ENCODE measurements at regions not wholly inside any gene's neighbourhood (a gene's known extent, or its start where the extent isn't known, plus 50 kb on each side); places are given as distances from the start of the nearest gene placed in this dataset.

DNA sequence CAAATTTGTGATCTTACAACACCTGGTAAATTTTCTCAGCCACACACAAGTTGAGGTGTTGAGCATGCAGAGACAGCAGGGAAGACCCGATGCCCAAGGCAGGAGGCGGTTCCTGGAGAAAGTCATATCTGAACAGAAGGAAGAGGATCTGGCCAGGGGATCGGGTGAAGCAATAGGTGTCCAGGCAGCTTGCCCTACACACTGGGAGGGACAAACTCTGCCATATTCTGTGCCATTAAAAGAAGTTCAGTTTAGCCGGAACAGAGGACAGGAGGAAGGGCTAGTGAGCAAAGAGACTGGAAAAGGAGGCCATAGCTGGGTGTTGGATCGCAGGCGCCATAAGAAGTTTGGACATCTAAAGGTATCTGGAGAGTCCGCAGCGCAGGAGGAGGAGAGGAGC is 76.5 kb downstream of the TMPRSS5 start:
- Histone ChIP-seq H3K4me1 (ENCODE audit: control insufficient read depth, insufficient read depth, low read length) (no peaks in the 10 kb centered on the region), H3K4me3 (no peak overlapping the region), H3K27me3 (replicated peaks in 1 of 2; ENCODE audit: control insufficient read depth in 2 of 2, insufficient read depth in 2 of 2, low read length in 1 of 2) (peaks cover 1 to 2% of the 10 kb centered on the region in 2 experiments; a peak in 3 of 4 replicates), H3K27ac (ENCODE audit: control insufficient read depth, insufficient read depth) (no peak overlapping the region), H3K9ac (ENCODE audit: control insufficient read depth, insufficient read depth, low read length) (no peak overlapping the region), H2AFZ (ENCODE audit: control insufficient read depth, low read depth, low read length) (no peak overlapping the region), H4K20me1 (ENCODE audit: control insufficient read depth, insufficient read depth) (no peaks in the 10 kb centered on the region), H3K4me2 (ENCODE audit: control insufficient read depth, insufficient read depth) (no peak overlapping the region), H3K36me3 (ENCODE audit: control insufficient read depth in 2 of 2, insufficient read depth in 2 of 2, low read length in 1 of 2) (no peaks in the 10 kb centered on the region), H3K79me2 (ENCODE audit: control insufficient read depth, insufficient read depth, low read length) (no peaks in the 10 kb centered on the region), H3K9me3 (replicated peaks; ENCODE audit: control insufficient read depth, insufficient read depth, low read length) (no peaks in the 10 kb centered on the region)
- no TSS peak for BruUV-seq (replicated peaks)
- ChIA-PET POLR2A (no interaction called here), CTCF (interaction anchor here (0.6 kb wide), 1 partner anchor 57 kb away, joined by 3 read pairs; no protein-coding TSS in a partner anchor), SMC1A (ENCODE audit: uncharacterized antibody, unreplicated experiment) (interaction anchor here (0.9 kb wide), 1 partner anchor 18 kb away, joined by 4 read pairs; no protein-coding TSS in a partner anchor), RAD21 (ENCODE audit: unreplicated experiment) (no interaction called here)
- in situ Hi-C loops (cut with MboI) (no loop called here), intact Hi-C loops (cut with micrococcal nuclease; ENCODE audit: unreplicated experiment) (no loop called here)
- DNase-seq (ENCODE audit: low read depth, low spot score) (no peak), FAIRE-seq (no peak), ATAC-seq (no peak)
- 43% methylated on average over 8 of the region's 8 CpGs for WGBS (ENCODE audit: insufficient coverage, insufficient replicate concordance, low lambda C conversion rate, missing lambda C conversion rate)
- TF ChIP-seq, protein P1, sequence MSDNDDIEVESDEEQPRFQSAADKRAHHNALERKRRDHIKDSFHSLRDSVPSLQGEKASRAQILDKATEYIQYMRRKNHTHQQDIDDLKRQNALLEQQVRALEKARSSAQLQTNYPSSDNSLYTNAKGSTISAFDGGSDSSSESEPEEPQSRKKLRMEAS (IDR thresholded peaks at IDR 0.05; ENCODE audit: low read depth, low read length), result no peak
- TF ChIP-seq NBN (IDR thresholded peaks at IDR 0.05) (no peak), EP300 (IDR thresholded peaks at IDR 0.05; ENCODE audit: borderline replicate concordance in 1 of 2, control insufficient read depth in 1 of 2, low read depth in 2 of 2, low read length in 2 of 2) (no peak), GATAD2B (conservative IDR thresholded peaks at IDR 0.05; ENCODE audit: low read depth) (no peak), ZNF622 (IDR thresholded peaks at IDR 0.05) (no peak), TARDBP (IDR thresholded peaks at IDR 0.05; ENCODE audit: borderline replicate concordance) (no peak), DPF2 (IDR thresholded peaks at IDR 0.05) (no peak), SREBF2 (IDR thresholded peaks at IDR 0.05; ENCODE audit: low read length) (no peak), SMARCA5 (IDR thresholded peaks at IDR 0.05) (no peak), ATF7 (IDR thresholded peaks at IDR 0.05; ENCODE audit: low read depth) (no peak), NR2F1 (conservative IDR thresholded peaks at IDR 0.05) (no peak), BMI1 (IDR thresholded peaks at IDR 0.05; ENCODE audit: borderline replicate concordance) (no peak)
- TF ChIP-seq, protein P2, sequence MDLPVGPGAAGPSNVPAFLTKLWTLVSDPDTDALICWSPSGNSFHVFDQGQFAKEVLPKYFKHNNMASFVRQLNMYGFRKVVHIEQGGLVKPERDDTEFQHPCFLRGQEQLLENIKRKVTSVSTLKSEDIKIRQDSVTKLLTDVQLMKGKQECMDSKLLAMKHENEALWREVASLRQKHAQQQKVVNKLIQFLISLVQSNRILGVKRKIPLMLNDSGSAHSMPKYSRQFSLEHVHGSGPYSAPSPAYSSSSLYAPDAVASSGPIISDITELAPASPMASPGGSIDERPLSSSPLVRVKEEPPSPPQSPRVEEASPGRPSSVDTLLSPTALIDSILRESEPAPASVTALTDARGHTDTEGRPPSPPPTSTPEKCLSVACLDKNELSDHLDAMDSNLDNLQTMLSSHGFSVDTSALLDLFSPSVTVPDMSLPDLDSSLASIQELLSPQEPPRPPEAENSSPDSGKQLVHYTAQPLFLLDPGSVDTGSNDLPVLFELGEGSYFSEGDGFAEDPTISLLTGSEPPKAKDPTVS (IDR thresholded peaks at IDR 0.05; ENCODE audit: low read depth, low read length), result no peak
- TF ChIP-seq, protein P3, sequence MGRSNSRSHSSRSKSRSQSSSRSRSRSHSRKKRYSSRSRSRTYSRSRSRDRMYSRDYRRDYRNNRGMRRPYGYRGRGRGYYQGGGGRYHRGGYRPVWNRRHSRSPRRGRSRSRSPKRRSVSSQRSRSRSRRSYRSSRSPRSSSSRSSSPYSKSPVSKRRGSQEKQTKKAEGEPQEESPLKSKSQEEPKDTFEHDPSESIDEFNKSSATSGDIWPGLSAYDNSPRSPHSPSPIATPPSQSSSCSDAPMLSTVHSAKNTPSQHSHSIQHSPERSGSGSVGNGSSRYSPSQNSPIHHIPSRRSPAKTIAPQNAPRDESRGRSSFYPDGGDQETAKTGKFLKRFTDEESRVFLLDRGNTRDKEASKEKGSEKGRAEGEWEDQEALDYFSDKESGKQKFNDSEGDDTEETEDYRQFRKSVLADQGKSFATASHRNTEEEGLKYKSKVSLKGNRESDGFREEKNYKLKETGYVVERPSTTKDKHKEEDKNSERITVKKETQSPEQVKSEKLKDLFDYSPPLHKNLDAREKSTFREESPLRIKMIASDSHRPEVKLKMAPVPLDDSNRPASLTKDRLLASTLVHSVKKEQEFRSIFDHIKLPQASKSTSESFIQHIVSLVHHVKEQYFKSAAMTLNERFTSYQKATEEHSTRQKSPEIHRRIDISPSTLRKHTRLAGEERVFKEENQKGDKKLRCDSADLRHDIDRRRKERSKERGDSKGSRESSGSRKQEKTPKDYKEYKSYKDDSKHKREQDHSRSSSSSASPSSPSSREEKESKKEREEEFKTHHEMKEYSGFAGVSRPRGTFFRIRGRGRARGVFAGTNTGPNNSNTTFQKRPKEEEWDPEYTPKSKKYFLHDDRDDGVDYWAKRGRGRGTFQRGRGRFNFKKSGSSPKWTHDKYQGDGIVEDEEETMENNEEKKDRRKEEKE (IDR thresholded peaks at IDR 0.05), result no peak
- TF ChIP-seq, protein P4, sequence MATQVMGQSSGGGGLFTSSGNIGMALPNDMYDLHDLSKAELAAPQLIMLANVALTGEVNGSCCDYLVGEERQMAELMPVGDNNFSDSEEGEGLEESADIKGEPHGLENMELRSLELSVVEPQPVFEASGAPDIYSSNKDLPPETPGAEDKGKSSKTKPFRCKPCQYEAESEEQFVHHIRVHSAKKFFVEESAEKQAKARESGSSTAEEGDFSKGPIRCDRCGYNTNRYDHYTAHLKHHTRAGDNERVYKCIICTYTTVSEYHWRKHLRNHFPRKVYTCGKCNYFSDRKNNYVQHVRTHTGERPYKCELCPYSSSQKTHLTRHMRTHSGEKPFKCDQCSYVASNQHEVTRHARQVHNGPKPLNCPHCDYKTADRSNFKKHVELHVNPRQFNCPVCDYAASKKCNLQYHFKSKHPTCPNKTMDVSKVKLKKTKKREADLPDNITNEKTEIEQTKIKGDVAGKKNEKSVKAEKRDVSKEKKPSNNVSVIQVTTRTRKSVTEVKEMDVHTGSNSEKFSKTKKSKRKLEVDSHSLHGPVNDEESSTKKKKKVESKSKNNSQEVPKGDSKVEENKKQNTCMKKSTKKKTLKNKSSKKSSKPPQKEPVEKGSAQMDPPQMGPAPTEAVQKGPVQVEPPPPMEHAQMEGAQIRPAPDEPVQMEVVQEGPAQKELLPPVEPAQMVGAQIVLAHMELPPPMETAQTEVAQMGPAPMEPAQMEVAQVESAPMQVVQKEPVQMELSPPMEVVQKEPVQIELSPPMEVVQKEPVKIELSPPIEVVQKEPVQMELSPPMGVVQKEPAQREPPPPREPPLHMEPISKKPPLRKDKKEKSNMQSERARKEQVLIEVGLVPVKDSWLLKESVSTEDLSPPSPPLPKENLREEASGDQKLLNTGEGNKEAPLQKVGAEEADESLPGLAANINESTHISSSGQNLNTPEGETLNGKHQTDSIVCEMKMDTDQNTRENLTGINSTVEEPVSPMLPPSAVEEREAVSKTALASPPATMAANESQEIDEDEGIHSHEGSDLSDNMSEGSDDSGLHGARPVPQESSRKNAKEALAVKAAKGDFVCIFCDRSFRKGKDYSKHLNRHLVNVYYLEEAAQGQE (IDR thresholded peaks at IDR 0.05; ENCODE audit: low read depth, low read length), result no peak
- TF ChIP-seq, protein P5, sequence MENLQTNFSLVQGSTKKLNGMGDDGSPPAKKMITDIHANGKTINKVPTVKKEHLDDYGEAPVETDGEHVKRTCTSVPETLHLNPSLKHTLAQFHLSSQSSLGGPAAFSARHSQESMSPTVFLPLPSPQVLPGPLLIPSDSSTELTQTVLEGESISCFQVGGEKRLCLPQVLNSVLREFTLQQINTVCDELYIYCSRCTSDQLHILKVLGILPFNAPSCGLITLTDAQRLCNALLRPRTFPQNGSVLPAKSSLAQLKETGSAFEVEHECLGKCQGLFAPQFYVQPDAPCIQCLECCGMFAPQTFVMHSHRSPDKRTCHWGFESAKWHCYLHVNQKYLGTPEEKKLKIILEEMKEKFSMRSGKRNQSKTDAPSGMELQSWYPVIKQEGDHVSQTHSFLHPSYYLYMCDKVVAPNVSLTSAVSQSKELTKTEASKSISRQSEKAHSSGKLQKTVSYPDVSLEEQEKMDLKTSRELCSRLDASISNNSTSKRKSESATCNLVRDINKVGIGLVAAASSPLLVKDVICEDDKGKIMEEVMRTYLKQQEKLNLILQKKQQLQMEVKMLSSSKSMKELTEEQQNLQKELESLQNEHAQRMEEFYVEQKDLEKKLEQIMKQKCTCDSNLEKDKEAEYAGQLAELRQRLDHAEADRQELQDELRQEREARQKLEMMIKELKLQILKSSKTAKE (IDR thresholded peaks at IDR 0.05; ENCODE audit: low read depth, poor library complexity, severe bottlenecking), result no peak
